Transverse colon (tissue), 4 donors: ENCODE measurements at regions not wholly inside any gene's neighbourhood (a gene's known extent, or its start where the extent isn't known, plus 50 kb on each side); places are given as distances from the start of the nearest gene placed in this dataset.

Experiments
- EP300 ChIP-seq: sonication (generic); formaldehyde crosslinking; IDR thresholded peaks from one replicate; pipeline ENCODE4 v1.6.1; 2017; ENCODE audit warnings: antibody characterized with exemption, low read depth
- POLR2A ChIP-seq: fragments of 450-650 bp; IDR thresholded peaks from one replicate; pipeline ENCODE4 v1.6.1; 2016; ENCODE audit warnings: antibody characterized with exemption, mild to moderate bottlenecking, moderate library complexity
- POLR2AphosphoS5 ChIP-seq, 3 donors: sonication (generic); formaldehyde crosslinking; IDR thresholded peaks; one replicate each; pipeline ENCODE4 v1.6.1; 2016; ENCODE audit warnings: antibody characterized with exemption in 3 of 3
- TF ChIP-seq, protein P1 (sequence below), 5 experiments: fragments of 200-600 bp in 3 of 5; fragments of 450-650 bp in 2 of 5; sonication (generic) in 3 of 5; IDR thresholded peaks; 1 replicate in 2 of 5; 2 replicates in 3 of 5; pipeline ENCODE4 v1.5.1; 2016 to 2017; ENCODE audit warnings: antibody characterized with exemption in 5 of 5, inconsistent platforms in 3 of 5, mild to moderate bottlenecking in 2 of 5, moderate library complexity in 1 of 5

DNA sequence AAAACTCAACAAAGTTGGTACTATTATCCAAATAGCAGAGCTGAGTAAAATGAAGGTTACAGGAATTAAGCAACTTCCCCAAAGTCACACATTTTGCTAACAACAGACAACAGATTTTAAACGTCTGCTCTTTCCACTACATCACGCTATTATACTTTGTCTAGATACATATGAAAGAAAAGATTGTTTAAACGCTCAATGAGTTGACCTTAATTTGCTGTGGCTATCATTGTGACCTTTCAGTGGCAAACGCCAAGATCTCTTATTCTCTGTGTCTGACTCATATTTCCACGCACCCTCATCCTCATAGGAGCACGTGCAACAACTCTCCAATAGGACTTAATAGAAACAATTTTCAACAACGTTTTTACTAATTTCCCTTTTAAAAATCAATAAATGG lies 540.1 kb downstream of the MAFB start:
- TF ChIP-seq, protein P1, sequence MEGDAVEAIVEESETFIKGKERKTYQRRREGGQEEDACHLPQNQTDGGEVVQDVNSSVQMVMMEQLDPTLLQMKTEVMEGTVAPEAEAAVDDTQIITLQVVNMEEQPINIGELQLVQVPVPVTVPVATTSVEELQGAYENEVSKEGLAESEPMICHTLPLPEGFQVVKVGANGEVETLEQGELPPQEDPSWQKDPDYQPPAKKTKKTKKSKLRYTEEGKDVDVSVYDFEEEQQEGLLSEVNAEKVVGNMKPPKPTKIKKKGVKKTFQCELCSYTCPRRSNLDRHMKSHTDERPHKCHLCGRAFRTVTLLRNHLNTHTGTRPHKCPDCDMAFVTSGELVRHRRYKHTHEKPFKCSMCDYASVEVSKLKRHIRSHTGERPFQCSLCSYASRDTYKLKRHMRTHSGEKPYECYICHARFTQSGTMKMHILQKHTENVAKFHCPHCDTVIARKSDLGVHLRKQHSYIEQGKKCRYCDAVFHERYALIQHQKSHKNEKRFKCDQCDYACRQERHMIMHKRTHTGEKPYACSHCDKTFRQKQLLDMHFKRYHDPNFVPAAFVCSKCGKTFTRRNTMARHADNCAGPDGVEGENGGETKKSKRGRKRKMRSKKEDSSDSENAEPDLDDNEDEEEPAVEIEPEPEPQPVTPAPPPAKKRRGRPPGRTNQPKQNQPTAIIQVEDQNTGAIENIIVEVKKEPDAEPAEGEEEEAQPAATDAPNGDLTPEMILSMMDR (IDR thresholded peaks at IDR 0.05): no peak
- TF ChIP-seq POLR2AphosphoS5 (IDR thresholded peaks at IDR 0.05) (no peak), POLR2A (no peak), EP300 (no peak)
